ENCODE measurements at regions not wholly inside any gene's neighbourhood (a gene's known extent, or its start where the extent isn't known, plus 50 kb on each side); places are given as distances from the start of the nearest gene placed in this dataset.
"Not testable (repeated sequence)": the region's sequence is repeated elsewhere in the genome, so short reads cannot be mapped to it uniquely, and the experiment has no call there.

- TF ChIP-seq POLR2A (IDR thresholded peaks at IDR 0.05; ENCODE audit: low read depth, low read length): no peak
- FAIRE-seq (no peak), DNase-seq (ENCODE audit: insufficient read length, low spot score) (no peak)
Measured at GRCh38 chr9:17083258-17083657, 51.6 kb upstream of the CNTLN start.

GRCh38 chr9:17082343-17083064, 52.3 kb upstream of the CNTLN start:
- no peak for TF ChIP-seq POLR2A (IDR thresholded peaks at IDR 0.05; ENCODE audit: low read depth, low read length)
- peak; percentile 7 for DNase-seq (ENCODE audit: insufficient read length, low spot score)
- peak; percentile 53 for FAIRE-seq

- no peak for DNase-seq (ENCODE audit: insufficient read length, low spot score)
- TF ChIP-seq POLR2A (IDR thresholded peaks at IDR 0.05; ENCODE audit: low read depth, low read length): no peak
- FAIRE-seq: no peak
Measured at GRCh38 chr9:17081814-17082213, 53.0 kb upstream of the CNTLN start.

- TF ChIP-seq POLR2A (IDR thresholded peaks at IDR 0.05; ENCODE audit: low read depth, low read length): no peak
- DNase-seq (ENCODE audit: insufficient read length, low spot score) (no peak), FAIRE-seq (no peak)
Measured at GRCh38 chr9:17081351-17081750, 53.5 kb upstream of the CNTLN start.

GRCh38 chr9:17075758-17076485, 58.9 kb upstream of the CNTLN start:
- FAIRE-seq (peak; percentile 70), DNase-seq (ENCODE audit: insufficient read length, low spot score) (no peak)
- TF ChIP-seq POLR2A (IDR thresholded peaks at IDR 0.05; ENCODE audit: low read depth, low read length): no peak

GRCh38 chr9:17075146-17075757, 59.6 kb upstream of the CNTLN start:
- DNase-seq (ENCODE audit: insufficient read length, low spot score) (no peak), FAIRE-seq (no peak)
- TF ChIP-seq POLR2A (IDR thresholded peaks at IDR 0.05; ENCODE audit: low read depth, low read length): no peak

- not testable (repeated sequence) for FAIRE-seq; DNase-seq (ENCODE audit: insufficient read length, low spot score)
Measured at GRCh38 chr9:17072563-17072962, 62.3 kb upstream of the CNTLN start.

- TF ChIP-seq POLR2A (IDR thresholded peaks at IDR 0.05; ENCODE audit: low read depth, low read length): no peak
- DNase-seq (ENCODE audit: insufficient read length, low spot score) (no peak), FAIRE-seq (no peak)
Measured at GRCh38 chr9:17068671-17069070, 66.2 kb upstream of the CNTLN start.

GRCh38 chr9:17065062-17065461, 69.8 kb upstream of the CNTLN start:
- TF ChIP-seq POLR2A (IDR thresholded peaks at IDR 0.05; ENCODE audit: low read depth, low read length): no peak
- FAIRE-seq (no peak), DNase-seq (ENCODE audit: insufficient read length, low spot score) (no peak)

- DNase-seq (ENCODE audit: insufficient read length, low spot score) (no peak), FAIRE-seq (no peak)
- TF ChIP-seq POLR2A (IDR thresholded peaks at IDR 0.05; ENCODE audit: low read depth, low read length): no peak
Measured at GRCh38 chr9:17064558-17064957, 70.3 kb upstream of the CNTLN start.

GRCh38 chr9:17063535-17064135, 71.2 kb upstream of the CNTLN start:
- DNase-seq (ENCODE audit: insufficient read length, low spot score): peak; percentile 38
- peak; percentile 99 for FAIRE-seq
- TF ChIP-seq POLR2A (IDR thresholded peaks at IDR 0.05; ENCODE audit: low read depth, low read length): no peak

GRCh38 chr9:17062497-17062896, 72.3 kb upstream of the CNTLN start:
- no peak for TF ChIP-seq POLR2A (IDR thresholded peaks at IDR 0.05; ENCODE audit: low read depth, low read length)
- no peak for DNase-seq (ENCODE audit: insufficient read length, low spot score)
- no peak for FAIRE-seq

GRCh38 chr9:17060450-17060849, 74.4 kb upstream of the CNTLN start:
- TF ChIP-seq POLR2A (IDR thresholded peaks at IDR 0.05; ENCODE audit: low read depth, low read length): no peak
- no peak for FAIRE-seq
- DNase-seq (ENCODE audit: insufficient read length, low spot score): no peak

GRCh38 chr9:17059465-17059864, 75.4 kb upstream of the CNTLN start:
- no peak for TF ChIP-seq POLR2A (IDR thresholded peaks at IDR 0.05; ENCODE audit: low read depth, low read length)
- FAIRE-seq (no peak), DNase-seq (ENCODE audit: insufficient read length, low spot score) (no peak)

Data from H54 (cell line).